Skeletal muscle tissue (tissue), 3 donors: ENCODE measurements at regions not wholly inside any gene's neighbourhood (a gene's known extent, or its start where the extent isn't known, plus 50 kb on each side); places are given as distances from the start of the nearest gene placed in this dataset.
"Not testable (repeated sequence)": the region's sequence is repeated elsewhere in the genome, so short reads cannot be mapped to it uniquely, and the experiment has no call there.

Source experiments
- H3K27ac ChIP-seq: one replicate; pipeline ENCODE4 v1.7.0; 2013; ENCODE audit warnings: mild to moderate bottlenecking, low read depth, low read length, inconsistent platforms
- H3K27me3 ChIP-seq, 3 donors: one replicate each; pipeline ENCODE4 v1.7.0; 2013; ENCODE audit warnings: low read length in 3 of 3; ENCODE audit not compliant: control insufficient read depth in 3 of 3, insufficient read depth in 3 of 3
- H3K36me3 ChIP-seq, 3 donors: one replicate each; pipeline ENCODE4 v1.7.0; 2013; ENCODE audit warnings: low read length in 3 of 3; ENCODE audit not compliant: control insufficient read depth in 3 of 3, insufficient read depth in 3 of 3
- H3K4me1 ChIP-seq, 3 donors: one replicate each; pipeline ENCODE4 v1.7.0; 2013; ENCODE audit warnings: low read length in 3 of 3, mild to moderate bottlenecking in 3 of 3; ENCODE audit not compliant: control insufficient read depth in 3 of 3, insufficient read depth in 3 of 3
- H3K4me3 ChIP-seq, 3 donors: one replicate each; pipeline ENCODE4 v1.7.0; 2013; ENCODE audit warnings: low read length in 3 of 3
- H3K9ac ChIP-seq, 3 donors: one replicate each; pipeline ENCODE4 v1.7.0; 2013; ENCODE audit warnings: low read length in 3 of 3, mild to moderate bottlenecking in 3 of 3, moderate library complexity in 2 of 3, low read depth in 1 of 3
- H3K9me3 ChIP-seq, 3 donors: one replicate each; pipeline ENCODE4 v1.7.0; 2013; ENCODE audit warnings: low read length in 3 of 3; ENCODE audit not compliant: control insufficient read depth in 3 of 3
- donor health status: Osteomylitis.

DNA sequence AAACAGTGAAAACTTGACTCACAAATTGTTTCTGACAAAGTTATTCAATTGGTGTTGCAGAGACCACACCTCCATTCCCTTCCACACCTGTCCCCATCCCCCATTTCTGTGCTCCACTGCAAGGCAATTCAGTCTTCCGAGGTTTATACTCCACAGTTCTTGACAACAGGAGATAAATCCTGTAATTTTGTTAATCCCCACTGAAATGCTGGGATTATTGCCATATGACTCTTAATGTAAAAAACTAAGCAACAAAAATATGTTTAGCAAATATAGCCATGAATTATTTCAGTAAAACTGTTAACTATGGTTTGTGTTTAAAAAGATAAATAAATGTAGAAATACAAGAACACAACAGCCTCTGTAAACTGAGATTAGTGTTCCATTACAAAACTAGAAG, 170.1 kb upstream of the SEMA3D start:
- Histone ChIP-seq H3K36me3 (no peaks in the 10 kb centered on the region), H3K9ac (no peak overlapping the region), H3K4me3 (no peak overlapping the region), H3K9me3 (no peaks in the 10 kb centered on the region), H3K4me1 (no peaks in the 10 kb centered on the region), H3K27ac (no peak overlapping the region), H3K27me3 (no peaks in the 10 kb centered on the region)

DNA sequence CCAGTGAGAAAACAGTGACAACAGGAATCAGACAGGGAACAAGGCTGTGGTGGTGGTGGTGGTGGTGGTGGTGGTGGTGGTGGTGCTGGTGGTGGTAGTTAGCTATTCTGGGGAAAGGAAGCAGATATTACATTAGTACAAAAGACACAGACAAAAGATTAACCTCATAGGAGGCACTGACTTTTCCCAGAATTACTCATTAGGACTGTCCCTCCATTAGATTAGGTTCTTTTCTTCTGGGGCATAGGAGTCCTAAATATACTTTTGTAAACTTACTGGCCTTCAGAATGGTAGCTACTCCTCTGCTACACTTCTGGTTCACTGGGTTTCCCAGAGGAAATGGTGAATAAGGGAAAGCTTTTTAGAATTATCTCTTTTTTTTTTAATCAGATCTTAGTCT, 156.6 kb upstream of the SEMA3D start:
- Histone ChIP-seq H3K9me3 (no peaks in the 10 kb centered on the region), H3K9ac (no peak overlapping the region), H3K4me1 (no peaks in the 10 kb centered on the region), H3K36me3 (no peaks in the 10 kb centered on the region), H3K27me3 (no peaks in the 10 kb centered on the region), H3K27ac (no peak overlapping the region), H3K4me3 (no peak overlapping the region)

- no peaks in the 10 kb centered on the region for H3K4me1 ChIP-seq
- H3K4me3 ChIP-seq: no peak overlapping the region
- H3K36me3 ChIP-seq: no peaks in the 10 kb centered on the region
- H3K27ac ChIP-seq: no peak overlapping the region
- no peak overlapping the region for H3K9ac ChIP-seq
- H3K9me3 ChIP-seq: no peaks in the 10 kb centered on the region
- H3K27me3 ChIP-seq: no peaks in the 10 kb centered on the region
These were observed 155.9 kb upstream of the SEMA3D start for GRCh38 chr7:85342781-85343180.

DNA sequence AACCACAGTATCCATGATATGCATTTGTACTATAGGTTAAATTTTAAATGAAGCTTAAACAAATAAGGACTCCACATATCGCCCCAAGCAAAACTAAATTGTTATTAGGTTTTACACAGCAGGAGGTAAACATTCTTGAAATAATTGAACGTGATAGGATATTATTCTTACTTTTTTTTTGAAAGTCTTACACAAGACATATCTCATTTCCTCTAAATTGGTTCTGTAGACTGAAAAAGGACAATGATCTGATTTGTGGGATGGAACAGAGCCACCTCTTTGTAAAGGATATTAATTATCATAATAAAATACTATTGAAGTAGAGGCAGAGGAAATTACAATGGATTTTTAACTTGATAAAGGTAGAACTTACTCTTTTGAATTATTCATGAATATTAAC, 155.1 kb upstream of the SEMA3D start:
- Histone ChIP-seq H3K4me1 (no peaks in the 10 kb centered on the region), H3K27ac (no peak overlapping the region), H3K9ac (no peak overlapping the region)

DNA sequence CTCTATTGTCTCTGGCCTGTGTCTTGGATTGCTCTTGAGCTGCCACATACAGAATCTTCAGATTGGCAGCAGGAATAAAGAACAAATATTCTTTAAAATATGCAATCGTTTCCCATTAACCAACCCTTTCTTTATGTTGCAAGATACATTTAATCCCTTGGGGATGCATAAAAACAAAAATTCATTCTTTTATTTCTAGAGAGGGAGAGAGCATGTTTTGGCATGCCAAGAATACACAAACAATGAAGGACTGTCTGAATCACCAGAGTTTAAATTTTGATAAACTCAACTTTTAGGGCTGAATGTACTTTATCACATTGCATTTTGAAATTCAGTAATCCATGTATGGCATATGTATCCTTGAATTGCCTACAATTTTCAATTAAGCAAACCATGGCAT, 154.3 kb upstream of the SEMA3D start:
- Histone ChIP-seq H3K9me3 (no peaks in the 10 kb centered on the region), H3K27ac (no peak overlapping the region), H3K9ac (no peak overlapping the region)

More for the DNA sequence above, 155.1 kb upstream of the SEMA3D start:
- H3K9me3 ChIP-seq: no peaks in the 10 kb centered on the region
- no peak overlapping the region for H3K4me3 ChIP-seq
- H3K36me3 ChIP-seq: no peaks in the 10 kb centered on the region
- no peaks in the 10 kb centered on the region for H3K27me3 ChIP-seq

GRCh38 chr7:85336086-85336485, 149.2 kb upstream of the SEMA3D start:
- H3K9me3 ChIP-seq: no peaks in the 10 kb centered on the region
- H3K27ac ChIP-seq: no peak overlapping the region
- H3K4me1 ChIP-seq: no peaks in the 10 kb centered on the region
- no peaks in the 10 kb centered on the region for H3K27me3 ChIP-seq
- no peak overlapping the region for H3K9ac ChIP-seq
- no peak overlapping the region for H3K4me3 ChIP-seq
- no peaks in the 10 kb centered on the region for H3K36me3 ChIP-seq

More for the DNA sequence above, 154.3 kb upstream of the SEMA3D start:
- Histone ChIP-seq H3K4me1 (no peaks in the 10 kb centered on the region), H3K27me3 (no peaks in the 10 kb centered on the region), H3K36me3 (no peaks in the 10 kb centered on the region), H3K4me3 (no peak overlapping the region)

GRCh38 chr7:85335113-85335512, 148.3 kb upstream of the SEMA3D start:
- not testable (repeated sequence) for H3K27me3 ChIP-seq, H3K9ac ChIP-seq, H3K4me1 ChIP-seq, H3K36me3 ChIP-seq, H3K9me3 ChIP-seq, H3K27ac ChIP-seq, H3K4me3 ChIP-seq

DNA sequence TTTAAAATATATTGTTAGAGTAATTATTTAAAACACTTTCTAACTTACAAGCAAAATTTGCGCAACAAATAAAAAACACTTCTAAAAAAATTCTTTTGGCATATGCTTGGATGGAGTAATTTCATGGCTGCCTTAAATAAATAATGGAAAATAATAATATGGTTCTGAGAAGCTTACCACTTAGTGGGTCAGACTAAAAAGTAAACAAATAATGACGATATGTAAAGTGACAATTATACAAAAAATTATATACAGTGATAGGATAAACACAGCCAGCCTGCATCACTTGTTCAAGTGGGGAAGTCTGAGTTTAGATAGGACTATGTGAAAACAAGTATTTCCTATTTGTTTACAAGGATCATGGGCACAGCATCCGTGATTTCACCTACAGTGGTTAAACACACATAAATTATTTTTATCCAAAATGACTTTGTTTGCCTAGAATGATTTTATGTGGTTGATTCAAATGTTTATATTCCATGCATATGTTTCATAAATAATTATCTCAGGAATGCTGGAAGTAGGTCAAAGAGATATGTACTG, 141.7 kb upstream of the SEMA3D start:
- Histone ChIP-seq H3K36me3 (no peaks in the 10 kb centered on the region), H3K27ac (no peak overlapping the region), H3K9me3 (no peaks in the 10 kb centered on the region), H3K27me3 (no peaks in the 10 kb centered on the region), H3K4me1 (no peaks in the 10 kb centered on the region), H3K9ac (no peak overlapping the region), H3K4me3 (no peak overlapping the region)

GRCh38 chr7:85324145-85324799, 137.4 kb upstream of the SEMA3D start:
- Histone ChIP-seq H3K9ac (no peak overlapping the region), H3K9me3 (no peaks in the 10 kb centered on the region), H3K27me3 (no peaks in the 10 kb centered on the region), H3K27ac (no peak overlapping the region), H3K36me3 (no peaks in the 10 kb centered on the region), H3K4me3 (no peak overlapping the region), H3K4me1 (no peaks in the 10 kb centered on the region)

- no peak overlapping the region for H3K4me3 ChIP-seq
- no peaks in the 10 kb centered on the region for H3K27me3 ChIP-seq
- no peak overlapping the region for H3K27ac ChIP-seq
- no peaks in the 10 kb centered on the region for H3K4me1 ChIP-seq
- no peaks in the 10 kb centered on the region for H3K9me3 ChIP-seq
- no peaks in the 10 kb centered on the region for H3K36me3 ChIP-seq
- no peak overlapping the region for H3K9ac ChIP-seq
These were observed 135.4 kb upstream of the SEMA3D start for GRCh38 chr7:85322252-85322651.
